Uterus (tissue), 2 donors: ENCODE measurements at regions not wholly inside any gene's neighbourhood (a gene's known extent, or its start where the extent isn't known, plus 50 kb on each side); places are given as distances from the start of the nearest gene placed in this dataset.

Experiments used
- POLR2A ChIP-seq, 2 donors: fragments of 450-650 bp; IDR thresholded peaks; one replicate each; pipeline ENCODE4 v1.6.1; 2016; ENCODE audit warnings: antibody characterized with exemption in 2 of 2, mild to moderate bottlenecking in 1 of 2, moderate library complexity in 1 of 2
- TF ChIP-seq, protein P1 (sequence below), 4 experiments: fragments of 200-600 bp in 2 of 4; fragments of 450-650 bp in 2 of 4; sonication (generic) in 2 of 4; IDR thresholded peaks; one replicate each; pipeline ENCODE4 v1.5.1; 2016 to 2019; ENCODE audit warnings: antibody characterized with exemption in 4 of 4, mild to moderate bottlenecking in 2 of 4, moderate library complexity in 1 of 4

DNA sequence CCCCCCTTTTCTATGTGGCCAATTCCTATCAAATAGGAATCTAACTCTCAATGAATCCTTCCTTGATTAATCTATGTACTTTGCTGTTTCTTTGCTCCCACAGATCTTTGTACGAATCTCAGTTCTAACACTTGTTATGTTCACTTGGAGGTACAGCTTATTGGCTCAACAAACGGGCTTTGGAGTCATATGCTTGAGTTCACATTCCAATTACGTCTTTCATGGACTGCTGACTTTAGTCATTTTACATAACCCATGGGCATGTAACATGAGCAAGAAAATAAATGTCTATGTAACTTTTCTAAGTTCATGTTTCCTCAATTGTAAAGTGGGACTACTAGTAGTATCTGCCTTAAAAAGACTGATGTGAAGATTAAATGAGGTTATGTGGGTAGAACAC, 123.2 kb upstream of the TBC1D5 start:
- TF ChIP-seq, protein P1, sequence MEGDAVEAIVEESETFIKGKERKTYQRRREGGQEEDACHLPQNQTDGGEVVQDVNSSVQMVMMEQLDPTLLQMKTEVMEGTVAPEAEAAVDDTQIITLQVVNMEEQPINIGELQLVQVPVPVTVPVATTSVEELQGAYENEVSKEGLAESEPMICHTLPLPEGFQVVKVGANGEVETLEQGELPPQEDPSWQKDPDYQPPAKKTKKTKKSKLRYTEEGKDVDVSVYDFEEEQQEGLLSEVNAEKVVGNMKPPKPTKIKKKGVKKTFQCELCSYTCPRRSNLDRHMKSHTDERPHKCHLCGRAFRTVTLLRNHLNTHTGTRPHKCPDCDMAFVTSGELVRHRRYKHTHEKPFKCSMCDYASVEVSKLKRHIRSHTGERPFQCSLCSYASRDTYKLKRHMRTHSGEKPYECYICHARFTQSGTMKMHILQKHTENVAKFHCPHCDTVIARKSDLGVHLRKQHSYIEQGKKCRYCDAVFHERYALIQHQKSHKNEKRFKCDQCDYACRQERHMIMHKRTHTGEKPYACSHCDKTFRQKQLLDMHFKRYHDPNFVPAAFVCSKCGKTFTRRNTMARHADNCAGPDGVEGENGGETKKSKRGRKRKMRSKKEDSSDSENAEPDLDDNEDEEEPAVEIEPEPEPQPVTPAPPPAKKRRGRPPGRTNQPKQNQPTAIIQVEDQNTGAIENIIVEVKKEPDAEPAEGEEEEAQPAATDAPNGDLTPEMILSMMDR (IDR thresholded peaks at IDR 0.05), result no peak
- TF ChIP-seq POLR2A (IDR thresholded peaks at IDR 0.05), result no peak
